ENCODE measurements at regions not wholly inside any gene's neighbourhood (a gene's known extent, or its start where the extent isn't known, plus 50 kb on each side); places are given as distances from the start of the nearest gene placed in this dataset.

- Histone ChIP-seq H3K9me3 (ENCODE audit: control insufficient read depth, low read depth, low read length) (no peaks in the 10 kb centered on the region), H3K4me3 (ENCODE audit: low read length) (no peak overlapping the region)
These were observed 811.3 kb downstream of the KLHL13 start for GRCh38 chrX:117305168-117305766.

GRCh38 chrX:117301086-117301485, 815.5 kb downstream of the KLHL13 start:
- H3K36me3 ChIP-seq (ENCODE audit: control insufficient read depth, low read depth, low read length), result no peaks in the 10 kb centered on the region
- no peaks in the 10 kb centered on the region for H3K4me1 ChIP-seq (ENCODE audit: control insufficient read depth, low read depth, low read length)
- no peak overlapping the region for H3K9ac ChIP-seq (ENCODE audit: low read length)
- no peak overlapping the region for H3K4me3 ChIP-seq (ENCODE audit: low read length)
- H3K27ac ChIP-seq (ENCODE audit: low read length), result no peak overlapping the region
- no peaks in the 10 kb centered on the region for H3K9me3 ChIP-seq (ENCODE audit: control insufficient read depth, low read depth, low read length)
- no peaks in the 10 kb centered on the region for H3K27me3 ChIP-seq (ENCODE audit: control insufficient read depth, insufficient read depth, low read length)

More at GRCh38 chrX:117305168-117305766, 811.3 kb downstream of the KLHL13 start:
- Histone ChIP-seq H3K27ac (ENCODE audit: low read length) (no peak overlapping the region), H3K9ac (ENCODE audit: low read length) (no peak overlapping the region), H3K4me1 (ENCODE audit: control insufficient read depth, low read depth, low read length) (no peaks in the 10 kb centered on the region), H3K36me3 (ENCODE audit: control insufficient read depth, low read depth, low read length) (no peaks in the 10 kb centered on the region), H3K27me3 (ENCODE audit: control insufficient read depth, insufficient read depth, low read length) (no peaks in the 10 kb centered on the region)

- Histone ChIP-seq H3K36me3 (ENCODE audit: control insufficient read depth, low read depth, low read length) (no peaks in the 10 kb centered on the region), H3K27ac (ENCODE audit: low read length) (no peak overlapping the region), H3K27me3 (ENCODE audit: control insufficient read depth, insufficient read depth, low read length) (no peaks in the 10 kb centered on the region), H3K9ac (ENCODE audit: low read length) (no peak overlapping the region), H3K4me1 (ENCODE audit: control insufficient read depth, low read depth, low read length) (no peaks in the 10 kb centered on the region), H3K4me3 (ENCODE audit: low read length) (no peak overlapping the region), H3K9me3 (ENCODE audit: control insufficient read depth, low read depth, low read length) (no peaks in the 10 kb centered on the region)
These were observed 824.9 kb downstream of the KLHL13 start for GRCh38 chrX:117291760-117292159.

DNA sequence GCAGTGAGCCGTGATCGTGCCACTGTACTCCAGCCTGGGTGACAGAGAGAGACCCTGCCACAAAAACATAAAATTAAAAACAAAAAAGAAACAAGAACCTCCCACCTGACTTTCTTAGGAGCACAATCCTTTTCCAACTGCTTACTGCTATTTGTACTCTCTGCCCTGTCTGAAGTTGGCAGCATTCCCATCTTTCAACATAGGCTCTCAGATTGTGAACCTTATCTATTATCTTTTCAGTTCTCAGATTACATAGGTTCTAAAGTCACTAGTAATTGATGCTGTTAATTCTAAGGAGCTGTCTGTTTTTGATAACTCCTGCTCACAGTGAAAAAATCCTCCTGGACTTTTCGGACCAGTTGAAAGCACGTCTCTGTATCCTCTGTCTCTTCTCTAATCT, 812.2 kb upstream of the CT83 start:
- Histone ChIP-seq H3K27ac (ENCODE audit: low read length) (no peak overlapping the region), H3K36me3 (ENCODE audit: control insufficient read depth, low read depth, low read length) (no peaks in the 10 kb centered on the region), H3K27me3 (ENCODE audit: control insufficient read depth, insufficient read depth, low read length) (no peaks in the 10 kb centered on the region), H3K9me3 (ENCODE audit: control insufficient read depth, low read depth, low read length) (no peaks in the 10 kb centered on the region), H3K4me1 (ENCODE audit: control insufficient read depth, low read depth, low read length) (no peaks in the 10 kb centered on the region), H3K9ac (ENCODE audit: low read length) (no peak overlapping the region), H3K4me3 (ENCODE audit: low read length) (no peak overlapping the region)

All from iPS-18a (cell line).